ENCODE measurements at regions not wholly inside any gene's neighbourhood (a gene's known extent, or its start where the extent isn't known, plus 50 kb on each side); places are given as distances from the start of the nearest gene placed in this dataset.

- 87% methylated on average over 4 of the region's 4 CpGs for WGBS (ENCODE audit: low lambda C conversion rate)
- H3K4me1 ChIP-seq (ENCODE audit: control insufficient read depth in 1 of 2, insufficient read depth in 2 of 2, low read depth in 1 of 2, low read length in 1 of 2): no peaks in the 10 kb centered on the region
- no peaks in the 10 kb centered on the region for H3K9me3 ChIP-seq
- TF ChIP-seq TAF1 (IDR thresholded peaks at IDR 0.05; ENCODE audit: borderline replicate concordance, low read depth, low read length): no peak
- TF ChIP-seq MXI1 (IDR thresholded peaks at IDR 0.05; ENCODE audit: low read depth, low read length): no peak
- no peak for TF ChIP-seq YY1 (IDR thresholded peaks at IDR 0.05; ENCODE audit: low read depth)
- TF ChIP-seq RCOR1 (IDR thresholded peaks at IDR 0.05; ENCODE audit: low read length): no peak
- no peak for TF ChIP-seq RXRA (IDR thresholded peaks at IDR 0.05; ENCODE audit: borderline replicate concordance, low read depth)
- TF ChIP-seq CTCF (IDR thresholded peaks at IDR 0.05): no peak
- TF ChIP-seq GABPA (IDR thresholded peaks at IDR 0.05; ENCODE audit: low read depth): no peak
- TF ChIP-seq FOXM1 (IDR thresholded peaks at IDR 0.05; ENCODE audit: low read depth): no peak
- TF ChIP-seq, protein P1, sequence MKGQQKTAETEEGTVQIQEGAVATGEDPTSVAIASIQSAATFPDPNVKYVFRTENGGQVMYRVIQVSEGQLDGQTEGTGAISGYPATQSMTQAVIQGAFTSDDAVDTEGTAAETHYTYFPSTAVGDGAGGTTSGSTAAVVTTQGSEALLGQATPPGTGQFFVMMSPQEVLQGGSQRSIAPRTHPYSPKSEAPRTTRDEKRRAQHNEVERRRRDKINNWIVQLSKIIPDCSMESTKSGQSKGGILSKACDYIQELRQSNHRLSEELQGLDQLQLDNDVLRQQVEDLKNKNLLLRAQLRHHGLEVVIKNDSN (IDR thresholded peaks at IDR 0.05; ENCODE audit: borderline replicate concordance, low read depth): no peak
- TF ChIP-seq RFX5 (IDR thresholded peaks at IDR 0.05; ENCODE audit: low read length): no peak
- no peak for TF ChIP-seq POLR2AphosphoS5 (IDR thresholded peaks at IDR 0.05; ENCODE audit: low read depth, low read length)
- TF ChIP-seq GATA2 (CRISPR knock-in tag; IDR thresholded peaks at IDR 0.05): no peak
- TF ChIP-seq JUND (IDR thresholded peaks at IDR 0.05): no peak
- no peak overlapping the region for H2AFZ ChIP-seq (ENCODE audit: low read depth)
- DNase-seq: no peak
- H3K27ac ChIP-seq (ENCODE audit: low read depth in 2 of 2, low read length in 1 of 2): no peak overlapping the region
- H3K9me2 ChIP-seq: no peaks in the 10 kb centered on the region
- no peaks in the 10 kb centered on the region for H3K79me2 ChIP-seq (ENCODE audit: insufficient read depth)
- ChIA-PET POLR2A (no interaction called here), CTCF (no interaction called here)
- H3K27me3 ChIP-seq (ENCODE audit: insufficient read depth): no peaks in the 10 kb centered on the region
- no peak overlapping the region for H3K9ac ChIP-seq
- H3K4me3 ChIP-seq (ENCODE audit: low read depth in 2 of 2, low read length in 1 of 2): no peak overlapping the region
- no peak overlapping the region for H3K4me2 ChIP-seq
- no peaks in the 10 kb centered on the region for H3K36me3 ChIP-seq (replicated peaks in 1 of 2; ENCODE audit: control insufficient read depth in 1 of 2, insufficient read depth in 2 of 2, low read length in 1 of 2)
- no peaks in the 10 kb centered on the region for H4K20me1 ChIP-seq (ENCODE audit: insufficient read depth)
- no peaks in the 10 kb centered on the region for H3F3A ChIP-seq (replicated peaks; ENCODE audit: insufficient read depth)
Measured at GRCh38 chr14:58776516-58776915, 138.8 kb downstream of the DACT1 start.

GRCh38 chr14:58777541-58777979 lies 139.8 kb downstream of the DACT1 start:
- H3K4me1 ChIP-seq (ENCODE audit: control insufficient read depth in 1 of 2, insufficient read depth in 2 of 2, low read depth in 1 of 2, low read length in 1 of 2): no peaks in the 10 kb centered on the region
- 86% methylated on average over 7 of the region's 7 CpGs for WGBS (ENCODE audit: low lambda C conversion rate)
- no peak overlapping the region for H3K4me2 ChIP-seq
- H3K9me2 ChIP-seq: no peaks in the 10 kb centered on the region
- no peaks in the 10 kb centered on the region for H3K27me3 ChIP-seq (ENCODE audit: insufficient read depth)
- H3K27ac ChIP-seq (ENCODE audit: low read depth in 2 of 2, low read length in 1 of 2): no peak overlapping the region
- H3K36me3 ChIP-seq (replicated peaks in 1 of 2; ENCODE audit: control insufficient read depth in 1 of 2, insufficient read depth in 2 of 2, low read length in 1 of 2): no peaks in the 10 kb centered on the region
- POLR2A ChIA-PET: no interaction called here
- no peaks in the 10 kb centered on the region for H3K79me2 ChIP-seq (ENCODE audit: insufficient read depth)
- no peaks in the 10 kb centered on the region for H3F3A ChIP-seq (replicated peaks; ENCODE audit: insufficient read depth)
- CTCF ChIA-PET: interaction anchor here (0.7 kb wide), 1 partner anchor 11 kb away, joined by 3 read pairs; no protein-coding TSS in a partner anchor
- TF ChIP-seq CHD2 (IDR thresholded peaks at IDR 0.05; ENCODE audit: low read length, partially characterized antibody) (no peak), ELF1 (IDR thresholded peaks at IDR 0.05) (no peak), NRF1 (IDR thresholded peaks at IDR 0.05; ENCODE audit: low read depth, low read length) (no peak), CTCF (IDR thresholded peaks at IDR 0.05) (no peak), RXRA (IDR thresholded peaks at IDR 0.05; ENCODE audit: borderline replicate concordance, low read depth) (no peak), FOSL2 (IDR thresholded peaks at IDR 0.05; ENCODE audit: borderline replicate concordance, low read depth) (no peak), TEAD4 (IDR thresholded peaks at IDR 0.05; ENCODE audit: borderline replicate concordance, insufficient read depth) (no peak), GABPA (IDR thresholded peaks at IDR 0.05; ENCODE audit: low read depth) (no peak), POLR2AphosphoS5 (IDR thresholded peaks at IDR 0.05; ENCODE audit: low read depth, low read length) (no peak)
- TF ChIP-seq, protein P2, sequence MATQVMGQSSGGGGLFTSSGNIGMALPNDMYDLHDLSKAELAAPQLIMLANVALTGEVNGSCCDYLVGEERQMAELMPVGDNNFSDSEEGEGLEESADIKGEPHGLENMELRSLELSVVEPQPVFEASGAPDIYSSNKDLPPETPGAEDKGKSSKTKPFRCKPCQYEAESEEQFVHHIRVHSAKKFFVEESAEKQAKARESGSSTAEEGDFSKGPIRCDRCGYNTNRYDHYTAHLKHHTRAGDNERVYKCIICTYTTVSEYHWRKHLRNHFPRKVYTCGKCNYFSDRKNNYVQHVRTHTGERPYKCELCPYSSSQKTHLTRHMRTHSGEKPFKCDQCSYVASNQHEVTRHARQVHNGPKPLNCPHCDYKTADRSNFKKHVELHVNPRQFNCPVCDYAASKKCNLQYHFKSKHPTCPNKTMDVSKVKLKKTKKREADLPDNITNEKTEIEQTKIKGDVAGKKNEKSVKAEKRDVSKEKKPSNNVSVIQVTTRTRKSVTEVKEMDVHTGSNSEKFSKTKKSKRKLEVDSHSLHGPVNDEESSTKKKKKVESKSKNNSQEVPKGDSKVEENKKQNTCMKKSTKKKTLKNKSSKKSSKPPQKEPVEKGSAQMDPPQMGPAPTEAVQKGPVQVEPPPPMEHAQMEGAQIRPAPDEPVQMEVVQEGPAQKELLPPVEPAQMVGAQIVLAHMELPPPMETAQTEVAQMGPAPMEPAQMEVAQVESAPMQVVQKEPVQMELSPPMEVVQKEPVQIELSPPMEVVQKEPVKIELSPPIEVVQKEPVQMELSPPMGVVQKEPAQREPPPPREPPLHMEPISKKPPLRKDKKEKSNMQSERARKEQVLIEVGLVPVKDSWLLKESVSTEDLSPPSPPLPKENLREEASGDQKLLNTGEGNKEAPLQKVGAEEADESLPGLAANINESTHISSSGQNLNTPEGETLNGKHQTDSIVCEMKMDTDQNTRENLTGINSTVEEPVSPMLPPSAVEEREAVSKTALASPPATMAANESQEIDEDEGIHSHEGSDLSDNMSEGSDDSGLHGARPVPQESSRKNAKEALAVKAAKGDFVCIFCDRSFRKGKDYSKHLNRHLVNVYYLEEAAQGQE (IDR thresholded peaks at IDR 0.05; ENCODE audit: low read depth, low read length): no peak
- no peaks in the 10 kb centered on the region for H4K20me1 ChIP-seq (ENCODE audit: insufficient read depth)
- no peaks in the 10 kb centered on the region for H3K9me3 ChIP-seq
- no peak for DNase-seq
- no peak overlapping the region for H2AFZ ChIP-seq (ENCODE audit: low read depth)
- H3K9ac ChIP-seq: no peak overlapping the region
- no peak overlapping the region for H3K4me3 ChIP-seq (ENCODE audit: low read depth in 2 of 2, low read length in 1 of 2)
